ENCODE measurements at regions not wholly inside any gene's neighbourhood (a gene's known extent, or its start where the extent isn't known, plus 50 kb on each side); places are given as distances from the start of the nearest gene placed in this dataset.

GRCh38 chr13:36515466-36515865 is 83.2 kb downstream of the CCNA1 start:
- no peak for DNase-seq (ENCODE audit: low spot score)
- intact Hi-C loops (cut with DNase I): no loop called here
- TF ChIP-seq POLR2AphosphoS5 (IDR thresholded peaks at IDR 0.05) (no peak), CTCF (IDR thresholded peaks at IDR 0.05) (no peak), POLR2A (IDR thresholded peaks at IDR 0.05) (no peak)
- H3K4me3 ChIP-seq: no peak overlapping the region
- no peaks in the 10 kb centered on the region for H3K27me3 ChIP-seq (replicated peaks; ENCODE audit: insufficient read depth)
- H3K36me3 ChIP-seq: no peaks in the 10 kb centered on the region
- WGBS: 92% methylated on average over 4 of the region's 4 CpGs
- no peak overlapping the region for H3K27ac ChIP-seq
- no peaks in the 10 kb centered on the region for H3K4me1 ChIP-seq (replicated peaks)
- no peaks in the 10 kb centered on the region for H3K9me3 ChIP-seq

DNA sequence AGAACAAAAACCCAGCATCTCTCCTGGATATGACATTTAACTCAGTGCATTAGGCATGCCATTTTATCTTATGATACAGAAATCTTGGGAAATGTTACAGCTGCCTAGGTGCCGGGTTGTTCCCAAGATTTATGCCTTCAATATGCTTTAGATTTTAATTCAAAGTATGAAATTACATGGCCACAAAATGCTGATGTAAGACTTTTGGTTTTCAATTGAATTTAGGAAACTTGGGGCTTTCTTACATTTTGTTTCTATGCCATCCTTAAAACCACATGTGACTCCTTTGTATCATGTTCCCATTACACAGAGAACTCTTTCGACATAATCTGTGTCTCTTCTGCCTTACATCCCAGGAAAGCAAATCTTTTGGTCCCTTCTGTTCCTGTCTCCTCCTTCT is 83.9 kb downstream of the CCNA1 start:
- Histone ChIP-seq H3K9me3 (no peaks in the 10 kb centered on the region), H3K4me1 (replicated peaks) (no peaks in the 10 kb centered on the region), H3K4me3 (no peak overlapping the region), H3K27me3 (replicated peaks; ENCODE audit: insufficient read depth) (no peaks in the 10 kb centered on the region), H3K27ac (no peak overlapping the region), H3K36me3 (no peaks in the 10 kb centered on the region)
- TF ChIP-seq POLR2AphosphoS5 (IDR thresholded peaks at IDR 0.05) (no peak), CTCF (IDR thresholded peaks at IDR 0.05) (no peak), POLR2A (IDR thresholded peaks at IDR 0.05) (no peak)
- DNase-seq (ENCODE audit: low spot score): no peak
- 74% methylated on average over 2 of the region's 2 CpGs for WGBS
- intact Hi-C loops (cut with DNase I): no loop called here

- WGBS: 83% methylated on average over 2 of the region's 2 CpGs
- no peaks in the 10 kb centered on the region for H3K36me3 ChIP-seq
- H3K4me3 ChIP-seq: no peak overlapping the region
- intact Hi-C loops (cut with DNase I): no loop called here
- H3K27me3 ChIP-seq (replicated peaks; ENCODE audit: insufficient read depth): no peaks in the 10 kb centered on the region
- H3K27ac ChIP-seq: no peak overlapping the region
- no peak for DNase-seq (ENCODE audit: low spot score)
- no peaks in the 10 kb centered on the region for H3K4me1 ChIP-seq (replicated peaks)
- H3K9me3 ChIP-seq: no peaks in the 10 kb centered on the region
- no peak for TF ChIP-seq POLR2AphosphoS5 (IDR thresholded peaks at IDR 0.05)
- no peak for TF ChIP-seq POLR2A (IDR thresholded peaks at IDR 0.05)
Observed at GRCh38 chr13:36518707-36519106, 86.4 kb downstream of the CCNA1 start.

DNA sequence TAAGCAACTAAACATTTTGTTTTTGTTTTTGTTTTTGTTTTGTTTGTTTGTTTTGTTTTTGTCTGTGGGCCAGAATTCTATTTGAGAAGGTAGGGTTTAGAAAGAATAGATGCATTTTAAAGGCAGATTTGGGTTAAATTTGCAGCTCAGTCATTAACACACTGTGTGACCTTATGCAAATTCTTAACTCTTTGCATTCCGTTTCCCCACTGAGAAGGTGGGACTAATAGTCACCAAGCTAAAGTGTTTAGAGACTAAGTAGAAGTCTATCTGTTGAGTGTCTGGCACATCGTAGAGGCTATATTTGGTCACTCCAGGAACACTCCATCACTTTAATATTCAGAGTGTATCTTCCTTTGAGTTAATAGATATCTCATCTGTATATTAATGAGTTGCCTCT is 87.1 kb downstream of the CCNA1 start:
- DNase-seq (ENCODE audit: low spot score): no peak
- Histone ChIP-seq H3K9me3 (no peaks in the 10 kb centered on the region), H3K27me3 (replicated peaks; ENCODE audit: insufficient read depth) (no peaks in the 10 kb centered on the region), H3K4me1 (replicated peaks) (no peaks in the 10 kb centered on the region), H3K4me3 (no peak overlapping the region), H3K27ac (no peak overlapping the region), H3K36me3 (no peaks in the 10 kb centered on the region)
- intact Hi-C loops (cut with DNase I): no loop called here
- TF ChIP-seq CTCF (IDR thresholded peaks at IDR 0.05): no peak
- TF ChIP-seq POLR2AphosphoS5 (IDR thresholded peaks at IDR 0.05): no peak
- TF ChIP-seq POLR2A (IDR thresholded peaks at IDR 0.05): no peak
- 68% methylated on average over 2 of the region's 2 CpGs for WGBS

- WGBS: 70% methylated on average over 2 of the region's 2 CpGs
- TF ChIP-seq POLR2AphosphoS5 (IDR thresholded peaks at IDR 0.05) (no peak), CTCF (IDR thresholded peaks at IDR 0.05) (no peak), POLR2A (IDR thresholded peaks at IDR 0.05) (no peak)
- Histone ChIP-seq H3K36me3 (no peaks in the 10 kb centered on the region), H3K9me3 (no peaks in the 10 kb centered on the region), H3K4me3 (no peak overlapping the region), H3K27me3 (replicated peaks; ENCODE audit: insufficient read depth) (no peaks in the 10 kb centered on the region), H3K4me1 (replicated peaks) (no peaks in the 10 kb centered on the region), H3K27ac (no peak overlapping the region)
- intact Hi-C loops (cut with DNase I): no loop called here
- DNase-seq (ENCODE audit: low spot score): no peak
Observed at GRCh38 chr13:36520111-36520510, 87.8 kb downstream of the CCNA1 start.
